Kidney epithelial cell (primary cell): ENCODE measurements at regions not wholly inside any gene's neighbourhood (a gene's known extent, or its start where the extent isn't known, plus 50 kb on each side); places are given as distances from the start of the nearest gene placed in this dataset.

Experiments
- DNase-seq: peaks from one replicate; pipeline ENCODE4 v3.0.0-alpha.2; 2010; ENCODE audit warnings: low read depth
- H3K27me3 ChIP-seq: 2 replicates; pipeline ENCODE4 v1.6.0; 2011; ENCODE audit warnings: low read length; ENCODE audit not compliant: control insufficient read depth, insufficient read depth
- H3K36me3 ChIP-seq: 2 replicates; pipeline ENCODE4 v1.5.1; 2011; ENCODE audit warnings: low read length; ENCODE audit not compliant: control insufficient read depth, insufficient read depth
- H3K4me3 ChIP-seq: 2 replicates; pipeline ENCODE4 v1.5.1; 2011; ENCODE audit warnings: low read depth, mild to moderate bottlenecking, control low read depth, low read length
- CTCF ChIP-seq: IDR thresholded peaks from 2 replicates; pipeline ENCODE4 v1.5.1; 2011; ENCODE audit warnings: mild to moderate bottlenecking, moderate library complexity, low read length, control low read depth, inconsistent platforms; ENCODE audit not compliant: insufficient read depth, poor library complexity, severe bottlenecking

- no peak overlapping the region for H3K4me3 ChIP-seq
- no peak for DNase-seq
- TF ChIP-seq CTCF = no peak
- H3K36me3 ChIP-seq = no peaks in the 10 kb centered on the region
- no peaks in the 10 kb centered on the region for H3K27me3 ChIP-seq
Observed at GRCh38 chr16:13781575-13782338, 138.2 kb upstream of the ERCC4 start.

- no peak for DNase-seq
- Histone ChIP-seq H3K36me3 (no peaks in the 10 kb centered on the region), H3K4me3 (no peak overlapping the region), H3K27me3 (no peaks in the 10 kb centered on the region)
- no peak for TF ChIP-seq CTCF
Observed at GRCh38 chr16:13791095-13791494, 128.9 kb upstream of the ERCC4 start.

- H3K4me3 ChIP-seq = no peak overlapping the region
- DNase-seq = no peak
- no peak for TF ChIP-seq CTCF
- H3K27me3 ChIP-seq = no peaks in the 10 kb centered on the region
- H3K36me3 ChIP-seq = no peaks in the 10 kb centered on the region
Observed at GRCh38 chr16:13793841-13794409, 126.0 kb upstream of the ERCC4 start.

- no peaks in the 10 kb centered on the region for H3K27me3 ChIP-seq
- H3K36me3 ChIP-seq = no peaks in the 10 kb centered on the region
- TF ChIP-seq CTCF = no peak
- H3K4me3 ChIP-seq = no peak overlapping the region
- DNase-seq = no peak
Observed at GRCh38 chr16:13795131-13795530, 124.8 kb upstream of the ERCC4 start.

GRCh38 chr16:13797718-13798117 is 122.2 kb upstream of the ERCC4 start:
- Histone ChIP-seq H3K27me3 (no peaks in the 10 kb centered on the region), H3K36me3 (no peaks in the 10 kb centered on the region), H3K4me3 (no peak overlapping the region)
- TF ChIP-seq CTCF = no peak
- DNase-seq = no peak

- no peak overlapping the region for H3K4me3 ChIP-seq
- no peaks in the 10 kb centered on the region for H3K27me3 ChIP-seq
- no peaks in the 10 kb centered on the region for H3K36me3 ChIP-seq
- no peak for TF ChIP-seq CTCF
- DNase-seq = no peak
Observed at GRCh38 chr16:13798211-13798610, 121.7 kb upstream of the ERCC4 start.
